NB4 (cell line): ENCODE measurements at regions not wholly inside any gene's neighbourhood (a gene's known extent, or its start where the extent isn't known, plus 50 kb on each side); places are given as distances from the start of the nearest gene placed in this dataset.

Experiments used
- POLR2A ChIP-seq: IDR thresholded peaks from 2 replicates; pipeline ENCODE4 v1.6.1; 2011; ENCODE audit warnings: mild to moderate bottlenecking; ENCODE audit not compliant: insufficient read length; ENCODE audit errors: extremely low read depth
- TF ChIP-seq, protein P1 (sequence below): IDR thresholded peaks from one replicate; pipeline ENCODE4 v1.5.1; 2012; ENCODE audit warnings: low read depth, low read length
- TF ChIP-seq, protein P2 (sequence below): IDR thresholded peaks from 2 replicates; pipeline ENCODE4 v1.6.1; 2011; ENCODE audit warnings: low read depth, low read length

DNA sequence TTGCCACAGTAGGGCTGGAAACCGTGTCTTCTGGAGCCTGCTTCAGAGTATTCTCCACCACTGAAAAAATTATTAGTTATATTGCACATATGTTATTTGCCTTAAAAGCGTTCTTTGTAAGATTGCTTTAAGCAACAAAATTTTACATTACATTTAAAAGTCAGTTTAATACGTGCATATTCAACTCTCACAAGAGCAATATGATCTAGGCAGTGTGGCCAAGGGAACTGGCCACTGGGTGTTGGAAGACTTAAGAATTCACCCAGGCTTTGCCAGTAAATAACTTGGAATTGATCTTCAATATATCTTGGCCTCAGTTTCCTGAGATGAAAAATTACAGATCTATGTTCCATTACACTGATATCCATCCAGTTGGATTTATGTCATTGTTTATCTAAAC lies 694.4 kb downstream of the EFNA5 start:
- TF ChIP-seq, protein P1, sequence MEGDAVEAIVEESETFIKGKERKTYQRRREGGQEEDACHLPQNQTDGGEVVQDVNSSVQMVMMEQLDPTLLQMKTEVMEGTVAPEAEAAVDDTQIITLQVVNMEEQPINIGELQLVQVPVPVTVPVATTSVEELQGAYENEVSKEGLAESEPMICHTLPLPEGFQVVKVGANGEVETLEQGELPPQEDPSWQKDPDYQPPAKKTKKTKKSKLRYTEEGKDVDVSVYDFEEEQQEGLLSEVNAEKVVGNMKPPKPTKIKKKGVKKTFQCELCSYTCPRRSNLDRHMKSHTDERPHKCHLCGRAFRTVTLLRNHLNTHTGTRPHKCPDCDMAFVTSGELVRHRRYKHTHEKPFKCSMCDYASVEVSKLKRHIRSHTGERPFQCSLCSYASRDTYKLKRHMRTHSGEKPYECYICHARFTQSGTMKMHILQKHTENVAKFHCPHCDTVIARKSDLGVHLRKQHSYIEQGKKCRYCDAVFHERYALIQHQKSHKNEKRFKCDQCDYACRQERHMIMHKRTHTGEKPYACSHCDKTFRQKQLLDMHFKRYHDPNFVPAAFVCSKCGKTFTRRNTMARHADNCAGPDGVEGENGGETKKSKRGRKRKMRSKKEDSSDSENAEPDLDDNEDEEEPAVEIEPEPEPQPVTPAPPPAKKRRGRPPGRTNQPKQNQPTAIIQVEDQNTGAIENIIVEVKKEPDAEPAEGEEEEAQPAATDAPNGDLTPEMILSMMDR = no peak
- TF ChIP-seq POLR2A = no peak
- TF ChIP-seq, protein P2, sequence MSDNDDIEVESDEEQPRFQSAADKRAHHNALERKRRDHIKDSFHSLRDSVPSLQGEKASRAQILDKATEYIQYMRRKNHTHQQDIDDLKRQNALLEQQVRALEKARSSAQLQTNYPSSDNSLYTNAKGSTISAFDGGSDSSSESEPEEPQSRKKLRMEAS = no peak
